ENCODE measurements at regions not wholly inside any gene's neighbourhood (a gene's known extent, or its start where the extent isn't known, plus 50 kb on each side); places are given as distances from the start of the nearest gene placed in this dataset.

DNA sequence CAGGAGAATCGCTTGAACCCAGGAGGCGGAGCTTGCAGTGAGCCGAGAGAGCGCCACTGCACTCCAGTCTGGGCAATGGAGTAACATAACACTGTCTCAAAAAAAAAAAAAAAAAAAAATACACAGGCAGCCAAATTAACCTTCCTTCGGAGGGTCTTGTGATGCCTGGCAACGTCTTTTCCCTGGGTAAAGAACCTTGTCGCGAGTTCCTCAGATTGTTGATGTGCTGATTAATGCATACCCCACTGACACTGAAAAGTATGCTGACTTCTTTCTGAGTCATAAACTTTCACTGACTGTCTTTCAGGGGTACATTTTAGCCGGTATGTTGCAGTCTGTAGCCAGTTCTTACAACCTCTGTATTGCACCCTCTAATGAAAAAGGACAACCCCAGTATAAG, 95.1 kb upstream of the SOD1 start (continued):
- TF ChIP-seq SAFB (IDR thresholded peaks at IDR 0.05; ENCODE audit: borderline replicate concordance, low read depth, low read length) (no peak), TBP (optimal IDR thresholded peaks at IDR 0.05; ENCODE audit: low read depth, low read length) (no peak), SMC3 (conservative IDR thresholded peaks at IDR 0.05; ENCODE audit: insufficient read depth, low read depth, low read length) (no peak), ZNF79 (CRISPR knock-in tag; IDR thresholded peaks at IDR 0.05; ENCODE audit: low read depth) (no peak), GATAD2A (IDR thresholded peaks at IDR 0.05) (no peak)

DNA sequence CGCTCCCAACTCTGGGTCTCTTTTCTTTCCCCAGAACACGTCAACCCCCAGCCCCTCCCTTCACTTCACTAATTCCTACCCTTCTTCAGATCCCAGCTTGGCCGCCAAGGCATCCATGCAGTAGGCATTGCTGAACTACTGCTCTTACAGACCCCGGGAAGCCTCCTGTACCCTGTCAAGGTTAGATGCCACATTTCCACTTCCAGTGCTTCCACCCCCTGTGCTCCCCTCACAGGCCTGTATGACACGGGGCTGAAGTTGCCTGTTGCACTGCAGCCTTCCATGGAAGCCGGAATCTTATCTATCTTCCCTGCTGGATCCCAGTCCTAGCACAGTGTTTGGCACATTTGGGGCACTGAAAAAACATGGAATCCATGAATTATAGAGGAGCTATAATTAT, 99.0 kb upstream of the SOD1 start:
- intact Hi-C loops (cut with micrococcal nuclease) = no loop called here
- H3K36me3 ChIP-seq (ENCODE audit: control insufficient read depth, insufficient read depth, low read length) = no peaks in the 10 kb centered on the region
- BruUV-seq (replicated peaks) = no TSS peak
- no peaks in the 10 kb centered on the region for H4K20me1 ChIP-seq (replicated peaks; ENCODE audit: control insufficient read depth, insufficient read depth, low read length)
- ChIA-PET CTCF (ENCODE audit: low intra/inter-chr PET ratio) (no interaction called here), POLR2A (no interaction called here)
- peaks cover 3 to 31% of the 10 kb centered on the region in 2 experiments; a peak in 4 of 5 replicates for H3K27me3 ChIP-seq (ENCODE audit: control insufficient read depth in 2 of 2, insufficient read depth in 2 of 2, low read length in 2 of 2)
- ATAC-seq (no peak), DNase-seq (ENCODE audit: extremely low read depth in 1 of 4, low spot score in 3 of 4) (no peak), FAIRE-seq (no peak)
- no peak overlapping the region for H3K27ac ChIP-seq (ENCODE audit: extremely low read depth, low read depth, low read length)
- no peaks in the 10 kb centered on the region for H3K9me3 ChIP-seq (replicated peaks; ENCODE audit: control insufficient read depth, insufficient read depth, low read depth, low read length)
- no peaks in the 10 kb centered on the region for H3K9me1 ChIP-seq (ENCODE audit: control insufficient read depth, insufficient read depth, low read length)
- H3K4me1 ChIP-seq (replicated peaks in 1 of 2; ENCODE audit: control insufficient read depth in 2 of 2, insufficient read depth in 2 of 2, low read length in 2 of 2) = peaks cover 0 to 5% of the 10 kb centered on the region in 2 experiments; a peak in 1 of 5 replicates
- no peak overlapping the region for H3K4me2 ChIP-seq (ENCODE audit: insufficient read depth, low read length)
- H2AFZ ChIP-seq (ENCODE audit: low read depth, low read length) = no peak overlapping the region
- no peak overlapping the region for H3K9ac ChIP-seq (ENCODE audit: insufficient read depth in 1 of 2, low read depth in 2 of 2, low read length in 2 of 2)
- H3K79me2 ChIP-seq (ENCODE audit: control insufficient read depth, insufficient read depth, low read length) = no peaks in the 10 kb centered on the region
- no peak overlapping the region for H3K4me3 ChIP-seq
- 6% methylated on average over 6 of the region's 6 CpGs for WGBS (ENCODE audit: insufficient coverage, low coverage, missing lambda C conversion rate)
- in situ Hi-C loops (cut with MboI) = no loop called here
- TF ChIP-seq MYBL2 (IDR thresholded peaks at IDR 0.05; ENCODE audit: low read depth) (no peak), MYBL2 (CRISPR knock-in tag; IDR thresholded peaks at IDR 0.05; ENCODE audit: borderline replicate concordance) (no peak), MCM7 (IDR thresholded peaks at IDR 0.05) (no peak), NFXL1 (CRISPR knock-in tag; IDR thresholded peaks at IDR 0.05) (no peak), ZFPM2 (CRISPR knock-in tag; IDR thresholded peaks at IDR 0.05) (no peak), ARID4B (CRISPR knock-in tag; IDR thresholded peaks at IDR 0.05) (no peak), ZFX (CRISPR knock-in tag; IDR thresholded peaks at IDR 0.05) (no peak), ZNF449 (CRISPR knock-in tag; IDR thresholded peaks at IDR 0.05) (no peak), KLF13 (tag; IDR thresholded peaks at IDR 0.05; ENCODE audit: borderline replicate concordance, low read depth) (no peak), SIRT6 (IDR thresholded peaks at IDR 0.05; ENCODE audit: low read depth, low read length) (no peak), DDX20 (tag; IDR thresholded peaks at IDR 0.05; ENCODE audit: low read depth) (no peak)
- TF ChIP-seq, protein P1, sequence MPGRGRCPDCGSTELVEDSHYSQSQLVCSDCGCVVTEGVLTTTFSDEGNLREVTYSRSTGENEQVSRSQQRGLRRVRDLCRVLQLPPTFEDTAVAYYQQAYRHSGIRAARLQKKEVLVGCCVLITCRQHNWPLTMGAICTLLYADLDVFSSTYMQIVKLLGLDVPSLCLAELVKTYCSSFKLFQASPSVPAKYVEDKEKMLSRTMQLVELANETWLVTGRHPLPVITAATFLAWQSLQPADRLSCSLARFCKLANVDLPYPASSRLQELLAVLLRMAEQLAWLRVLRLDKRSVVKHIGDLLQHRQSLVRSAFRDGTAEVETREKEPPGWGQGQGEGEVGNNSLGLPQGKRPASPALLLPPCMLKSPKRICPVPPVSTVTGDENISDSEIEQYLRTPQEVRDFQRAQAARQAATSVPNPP (IDR thresholded peaks at IDR 0.05; ENCODE audit: borderline replicate concordance, insufficient read depth, insufficient read length) = no peak
